ENCODE measurements at regions not wholly inside any gene's neighbourhood (a gene's known extent, or its start where the extent isn't known, plus 50 kb on each side); places are given as distances from the start of the nearest gene placed in this dataset.

DNA sequence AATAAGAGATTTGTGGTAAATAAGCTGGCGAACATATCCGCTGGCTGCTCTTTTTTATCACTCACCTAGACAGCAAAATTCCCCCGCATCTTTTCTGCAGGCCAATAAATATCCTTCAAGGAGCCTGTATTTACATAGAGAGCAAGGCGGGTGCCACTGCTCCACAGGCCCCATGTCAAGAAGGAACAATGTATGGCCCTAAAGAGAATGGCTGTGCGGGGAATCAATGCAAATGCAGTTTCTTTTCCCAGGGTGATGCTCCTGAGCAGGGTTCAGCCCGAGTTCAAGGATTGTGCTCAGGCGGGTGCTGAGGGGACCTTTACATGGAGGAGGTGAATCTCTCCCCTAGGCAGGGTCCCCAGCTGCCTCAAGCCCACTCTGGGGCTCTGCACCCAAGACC lies 494.2 kb upstream of the ZMIZ1 start:
- CTCF ChIA-PET = no interaction called here
- Mint-ChIP-seq H3K36me3 (ENCODE audit: insufficient read depth, unreplicated experiment) (no peaks in the 10 kb centered on the region), H3K9me3 (ENCODE audit: unreplicated experiment) (no peaks in the 10 kb centered on the region), H3K4me3 (ENCODE audit: unreplicated experiment) (no peak overlapping the region), H3K4me1 (ENCODE audit: insufficient read depth, unreplicated experiment) (no peaks in the 10 kb centered on the region), H3K27ac (ENCODE audit: low read depth, unreplicated experiment) (no peak overlapping the region), H3K27me3 (ENCODE audit: insufficient read depth, unreplicated experiment) (peaks cover 52% of the 10 kb centered on the region)
- TF ChIP-seq, protein P1, sequence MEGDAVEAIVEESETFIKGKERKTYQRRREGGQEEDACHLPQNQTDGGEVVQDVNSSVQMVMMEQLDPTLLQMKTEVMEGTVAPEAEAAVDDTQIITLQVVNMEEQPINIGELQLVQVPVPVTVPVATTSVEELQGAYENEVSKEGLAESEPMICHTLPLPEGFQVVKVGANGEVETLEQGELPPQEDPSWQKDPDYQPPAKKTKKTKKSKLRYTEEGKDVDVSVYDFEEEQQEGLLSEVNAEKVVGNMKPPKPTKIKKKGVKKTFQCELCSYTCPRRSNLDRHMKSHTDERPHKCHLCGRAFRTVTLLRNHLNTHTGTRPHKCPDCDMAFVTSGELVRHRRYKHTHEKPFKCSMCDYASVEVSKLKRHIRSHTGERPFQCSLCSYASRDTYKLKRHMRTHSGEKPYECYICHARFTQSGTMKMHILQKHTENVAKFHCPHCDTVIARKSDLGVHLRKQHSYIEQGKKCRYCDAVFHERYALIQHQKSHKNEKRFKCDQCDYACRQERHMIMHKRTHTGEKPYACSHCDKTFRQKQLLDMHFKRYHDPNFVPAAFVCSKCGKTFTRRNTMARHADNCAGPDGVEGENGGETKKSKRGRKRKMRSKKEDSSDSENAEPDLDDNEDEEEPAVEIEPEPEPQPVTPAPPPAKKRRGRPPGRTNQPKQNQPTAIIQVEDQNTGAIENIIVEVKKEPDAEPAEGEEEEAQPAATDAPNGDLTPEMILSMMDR (IDR thresholded peaks at IDR 0.05; ENCODE audit: unreplicated experiment) = no peak
- BruUV-seq (replicated peaks) = no TSS peak
- DNase-seq (ENCODE audit: unreplicated experiment) = no peak
- intact Hi-C loops (cut with micrococcal nuclease) = no loop called here
- POLR2A ChIA-PET = no interaction called here

DNA sequence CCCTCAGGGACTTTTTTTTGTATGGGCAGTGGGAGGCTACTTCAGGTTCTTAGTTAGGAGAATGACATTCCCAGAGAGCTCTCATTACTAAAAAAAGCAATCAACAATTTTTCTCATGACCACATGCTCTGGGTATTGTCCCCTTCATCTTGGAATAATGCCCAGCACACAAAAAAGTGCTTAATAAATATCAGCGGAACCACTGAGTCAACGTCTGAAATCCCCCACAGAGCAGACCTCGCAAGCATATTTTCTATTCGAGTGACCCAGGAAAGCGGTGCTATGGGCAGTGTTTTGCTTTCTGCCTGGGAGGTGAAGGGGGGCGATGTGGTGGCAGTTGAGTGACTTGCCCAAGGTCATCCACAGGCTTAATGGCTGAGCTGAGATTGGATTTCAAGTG lies 493.4 kb upstream of the ZMIZ1 start:
- no peak overlapping the region for H3K27ac Mint-ChIP-seq (ENCODE audit: low read depth, unreplicated experiment)
- intact Hi-C loops (cut with micrococcal nuclease) = no loop called here
- H3K27me3 Mint-ChIP-seq (ENCODE audit: insufficient read depth, unreplicated experiment) = peaks cover 45% of the 10 kb centered on the region
- TF ChIP-seq, protein P1 (IDR thresholded peaks at IDR 0.05; ENCODE audit: unreplicated experiment) = no peak
- no peaks in the 10 kb centered on the region for H3K36me3 Mint-ChIP-seq (ENCODE audit: insufficient read depth, unreplicated experiment)
- no peaks in the 10 kb centered on the region for H3K4me1 Mint-ChIP-seq (ENCODE audit: insufficient read depth, unreplicated experiment)
- ChIA-PET POLR2A (no interaction called here), CTCF (no interaction called here)
- no peak for DNase-seq (ENCODE audit: unreplicated experiment)
- H3K4me3 Mint-ChIP-seq (ENCODE audit: unreplicated experiment) = no peak overlapping the region
- no peaks in the 10 kb centered on the region for H3K9me3 Mint-ChIP-seq (ENCODE audit: unreplicated experiment)
- no TSS peak for BruUV-seq (replicated peaks)

DNA sequence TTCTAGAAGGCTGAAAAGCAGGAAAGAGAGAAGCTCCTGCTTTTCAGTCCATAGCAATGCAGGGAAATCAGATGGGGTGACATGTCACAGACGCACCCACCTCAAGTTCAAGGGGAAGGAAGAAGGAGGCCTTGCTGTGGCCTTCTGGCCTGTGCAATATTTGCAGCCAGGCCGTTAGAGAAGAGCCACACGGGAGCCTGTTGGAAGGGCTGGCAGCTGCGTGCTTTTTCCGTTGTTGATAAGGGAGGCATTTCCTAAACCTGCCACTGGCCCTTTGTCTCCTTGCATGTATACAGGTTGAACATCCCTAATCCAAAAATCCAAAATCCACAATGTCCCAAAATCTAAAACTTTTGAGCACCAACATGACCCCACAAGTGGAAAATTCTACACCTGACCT lies 492.5 kb upstream of the ZMIZ1 start:
- TF ChIP-seq, protein P1 (IDR thresholded peaks at IDR 0.05; ENCODE audit: unreplicated experiment) = no peak
- Mint-ChIP-seq H3K36me3 (ENCODE audit: insufficient read depth, unreplicated experiment) (no peaks in the 10 kb centered on the region), H3K4me3 (ENCODE audit: unreplicated experiment) (no peak overlapping the region), H3K27ac (ENCODE audit: low read depth, unreplicated experiment) (no peak overlapping the region), H3K9me3 (ENCODE audit: unreplicated experiment) (no peaks in the 10 kb centered on the region), H3K4me1 (ENCODE audit: insufficient read depth, unreplicated experiment) (no peaks in the 10 kb centered on the region), H3K27me3 (ENCODE audit: insufficient read depth, unreplicated experiment) (peaks cover 42% of the 10 kb centered on the region)
- BruUV-seq (replicated peaks) = no TSS peak
- no peak for DNase-seq (ENCODE audit: unreplicated experiment)
- ChIA-PET CTCF (no interaction called here), POLR2A (no interaction called here)
- intact Hi-C loops (cut with micrococcal nuclease) = no loop called here

DNA sequence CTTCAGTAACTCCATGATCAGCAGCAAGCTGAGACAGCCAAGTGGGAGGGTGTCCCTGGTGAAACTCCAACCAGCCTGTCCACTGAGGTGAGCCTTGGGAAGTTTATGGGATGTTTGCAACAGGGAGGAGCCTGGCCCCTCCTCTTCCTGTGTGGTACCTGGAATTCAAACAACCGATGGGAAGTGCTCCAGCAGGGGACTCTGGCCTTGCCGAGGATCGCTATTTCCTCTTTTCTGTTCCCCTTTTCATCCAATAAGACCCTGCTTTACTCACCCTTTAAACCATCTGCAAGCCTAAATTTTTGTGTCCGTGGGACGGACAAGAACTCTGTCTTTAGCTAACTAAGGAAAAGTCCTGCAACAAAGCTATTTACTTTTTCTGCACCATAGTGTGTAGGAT lies 491.1 kb upstream of the ZMIZ1 start:
- H3K4me1 Mint-ChIP-seq (ENCODE audit: insufficient read depth, unreplicated experiment) = no peaks in the 10 kb centered on the region
- H3K4me3 Mint-ChIP-seq (ENCODE audit: unreplicated experiment) = no peak overlapping the region
- BruUV-seq (replicated peaks) = no TSS peak
- ChIA-PET CTCF (no interaction called here), POLR2A (no interaction called here)
- no peak overlapping the region for H3K27ac Mint-ChIP-seq (ENCODE audit: low read depth, unreplicated experiment)
- DNase-seq (ENCODE audit: unreplicated experiment) = no peak
- H3K36me3 Mint-ChIP-seq (ENCODE audit: insufficient read depth, unreplicated experiment) = no peaks in the 10 kb centered on the region
- intact Hi-C loops (cut with micrococcal nuclease) = no loop called here
- H3K9me3 Mint-ChIP-seq (ENCODE audit: unreplicated experiment) = no peaks in the 10 kb centered on the region
- H3K27me3 Mint-ChIP-seq (ENCODE audit: insufficient read depth, unreplicated experiment) = peaks cover 52% of the 10 kb centered on the region
- TF ChIP-seq, protein P1 (IDR thresholded peaks at IDR 0.05; ENCODE audit: unreplicated experiment) = no peak

Data from MCF 10A (cell line).